Activated CD4-positive, alpha-beta T cell treated with anti-CD3 and anti-CD28 coated beads, Interleukin-2, Interleukin-4, amounts not matched to agents 100 ng/mL and 50 ng/mL, durations not matched to agents 16 hours and 8 hours (primary cell): ENCODE measurements at regions not wholly inside any gene's neighbourhood (a gene's known extent, or its start where the extent isn't known, plus 50 kb on each side); places are given as distances from the start of the nearest gene placed in this dataset.

Experiments used
- DNase-seq: peaks from one replicate; pipeline ENCODE4 v3.0.0-alpha.2; 2020; ENCODE audit warnings: low spot score

- DNase-seq, result no peak
Measured at GRCh38 chr18:60134806-60135205, 235.0 kb downstream of the PMAIP1 start.

GRCh38 chr18:60130284-60130683 lies 230.5 kb downstream of the PMAIP1 start:
- DNase-seq, result no peak

- DNase-seq, result no peak
Measured at GRCh38 chr18:60123031-60123430, 223.2 kb downstream of the PMAIP1 start.

DNA sequence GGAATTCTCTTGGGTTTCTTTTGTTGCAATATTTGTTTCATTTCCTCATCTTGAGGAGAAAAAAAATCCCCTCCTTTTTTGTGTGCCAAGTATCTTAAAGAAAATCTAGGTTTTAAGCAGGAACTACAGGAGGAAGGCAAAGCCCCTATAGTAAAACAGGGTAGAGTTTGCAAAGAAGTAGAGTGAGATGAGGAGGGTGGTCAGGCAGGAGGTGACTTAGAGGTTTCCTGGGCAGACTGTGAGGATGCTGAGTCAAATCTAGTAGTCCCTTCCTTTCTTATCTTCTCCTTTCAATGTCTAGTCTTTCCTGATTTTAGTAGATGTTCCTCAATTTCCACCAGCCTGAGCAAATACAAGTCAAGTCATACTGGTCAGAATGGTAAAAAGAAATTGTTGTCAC lies 222.5 kb downstream of the PMAIP1 start:
- no peak for DNase-seq

DNA sequence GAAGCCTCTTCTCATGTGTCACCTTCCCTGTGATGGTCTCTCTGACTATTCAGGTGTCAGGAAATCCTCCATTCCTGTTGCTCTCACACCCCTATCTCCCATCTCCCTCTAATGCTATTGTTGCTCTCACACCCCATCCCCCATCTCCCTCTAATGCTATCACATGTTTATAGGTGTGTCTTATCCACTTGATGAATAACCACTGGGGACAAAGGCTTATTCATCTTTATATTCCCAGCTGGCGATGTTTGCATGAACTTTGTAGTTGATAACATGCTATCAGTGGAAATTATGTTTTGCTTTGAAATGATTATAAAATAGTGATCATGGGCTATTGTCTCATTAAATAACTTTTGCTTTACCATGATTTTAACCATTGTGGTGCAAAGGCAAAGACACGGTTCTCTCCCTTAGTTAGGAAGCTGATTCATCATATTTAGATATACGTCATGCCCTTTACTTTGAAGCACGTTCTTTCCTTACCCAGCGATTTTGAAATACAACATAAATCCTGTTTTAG lies 220.5 kb downstream of the PMAIP1 start:
- DNase-seq, result no peak

DNA sequence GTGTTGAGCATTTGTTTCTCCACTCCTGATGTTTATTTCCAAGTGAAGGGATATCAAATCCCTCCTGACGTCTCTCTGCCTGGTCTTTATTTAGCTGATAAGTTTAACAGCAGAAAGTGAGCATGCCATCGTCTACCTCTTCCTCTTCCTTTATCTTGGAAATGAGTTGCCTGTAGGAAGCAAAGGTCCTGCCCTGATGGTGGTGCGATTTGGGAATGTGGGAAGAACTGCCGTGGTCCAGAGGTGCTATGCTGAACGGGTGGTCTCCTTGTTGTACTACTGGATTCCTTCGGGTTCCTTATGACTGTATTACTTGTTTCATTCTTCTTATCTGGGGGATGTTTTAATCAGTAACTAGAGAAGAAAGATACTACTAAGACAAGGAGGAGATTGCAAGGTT lies 217.5 kb downstream of the PMAIP1 start:
- DNase-seq, result no peak

DNA sequence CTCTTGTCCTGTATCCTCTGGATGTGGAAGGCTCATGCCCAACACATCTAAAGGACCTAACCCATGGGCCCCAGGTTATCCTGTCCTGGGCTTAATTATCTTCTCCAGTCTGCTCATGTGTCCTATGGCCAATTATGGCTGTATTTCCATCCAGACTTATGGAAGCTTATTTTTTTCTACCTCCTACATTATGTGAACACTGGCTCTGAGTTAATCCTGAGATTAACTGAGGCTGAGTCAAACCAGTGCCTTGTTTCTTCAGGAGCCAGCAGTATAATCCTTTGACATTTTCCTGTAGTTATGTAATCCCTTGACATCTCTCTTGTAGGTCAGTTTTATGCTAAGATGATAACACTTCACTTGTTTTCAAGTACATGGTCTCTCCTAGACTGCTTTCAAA lies 213.6 kb downstream of the PMAIP1 start:
- DNase-seq, result no peak

DNA sequence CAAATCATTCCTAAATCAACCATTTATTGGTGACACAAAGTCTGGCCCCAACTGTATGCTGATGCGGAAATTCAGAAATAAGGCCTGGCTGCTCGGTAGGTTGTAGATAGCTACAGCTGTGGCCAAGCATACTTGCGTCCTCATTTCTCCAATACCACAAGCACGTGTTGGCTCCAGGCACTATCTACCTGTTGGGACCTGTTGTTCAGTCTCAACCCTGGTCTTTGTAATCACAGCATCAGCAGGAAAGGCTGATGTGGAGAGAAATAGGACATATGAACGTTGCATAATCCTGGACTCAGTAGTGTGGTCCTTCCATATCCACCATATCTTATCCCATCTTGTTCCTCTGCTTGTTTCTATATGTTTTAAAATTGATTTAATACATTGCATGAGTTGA lies 212.6 kb downstream of the PMAIP1 start:
- DNase-seq, result no peak

DNA sequence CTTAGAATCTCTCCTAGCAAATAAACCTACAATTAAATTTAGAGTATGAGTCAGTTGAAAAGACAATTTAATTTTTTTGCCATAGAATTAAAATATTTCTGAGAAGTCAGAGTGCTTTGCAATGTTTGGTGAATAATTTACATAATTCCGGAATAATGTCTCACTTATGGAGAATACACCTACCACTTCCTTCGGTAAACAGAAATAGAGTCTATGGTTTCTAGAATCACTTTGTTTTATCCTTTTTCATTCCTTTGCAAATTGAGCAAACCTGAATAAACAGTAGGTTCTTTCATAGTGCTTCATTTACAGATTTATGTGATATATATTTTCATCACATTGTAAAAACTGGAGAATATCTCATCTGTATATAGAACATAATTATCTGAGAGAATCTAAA lies 211.7 kb downstream of the PMAIP1 start:
- no peak for DNase-seq

DNA sequence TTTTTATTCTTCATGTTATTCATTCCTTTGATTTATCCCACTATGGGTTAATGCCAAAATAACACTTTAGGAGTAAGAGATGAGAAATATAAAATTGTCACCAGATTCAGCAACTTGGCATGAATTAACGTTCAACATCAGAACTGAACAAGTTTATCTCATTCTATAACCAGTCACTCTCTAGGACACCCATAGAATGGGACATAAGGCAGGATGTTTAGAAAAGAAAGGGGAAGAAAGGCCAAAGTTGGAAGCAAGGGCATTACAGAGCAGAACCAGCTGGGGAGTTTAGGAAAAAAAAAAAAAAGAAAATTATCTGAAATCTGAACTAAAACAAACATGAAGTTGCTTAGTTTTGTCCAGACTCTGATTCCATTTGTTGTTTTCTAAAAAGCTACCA lies 211.0 kb downstream of the PMAIP1 start:
- no peak for DNase-seq

GRCh38 chr18:60100778-60101177 lies 201.0 kb downstream of the PMAIP1 start:
- DNase-seq, result no peak

DNA sequence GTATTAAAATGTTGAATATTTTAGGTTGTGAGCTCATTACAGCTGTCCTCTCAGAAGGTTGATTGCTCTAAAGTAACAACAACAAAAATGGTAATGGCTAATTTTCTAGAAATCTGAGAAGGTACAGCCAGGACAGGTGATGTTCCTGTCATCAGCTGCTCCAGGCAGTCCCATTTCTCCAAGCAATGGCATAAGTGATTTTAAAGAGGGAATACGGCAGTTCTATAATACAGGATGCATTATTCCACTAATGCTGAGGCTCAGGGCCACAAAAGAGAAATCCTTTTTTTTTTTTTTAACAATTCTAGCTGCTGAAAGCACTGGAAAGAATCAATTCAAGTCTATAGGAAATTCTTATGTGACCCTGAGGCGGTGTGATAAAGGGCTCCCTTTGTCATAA lies 199.9 kb downstream of the PMAIP1 start:
- no peak for DNase-seq

- DNase-seq, result no peak
Measured at GRCh38 chr18:60096428-60096827, 196.6 kb downstream of the PMAIP1 start.

DNA sequence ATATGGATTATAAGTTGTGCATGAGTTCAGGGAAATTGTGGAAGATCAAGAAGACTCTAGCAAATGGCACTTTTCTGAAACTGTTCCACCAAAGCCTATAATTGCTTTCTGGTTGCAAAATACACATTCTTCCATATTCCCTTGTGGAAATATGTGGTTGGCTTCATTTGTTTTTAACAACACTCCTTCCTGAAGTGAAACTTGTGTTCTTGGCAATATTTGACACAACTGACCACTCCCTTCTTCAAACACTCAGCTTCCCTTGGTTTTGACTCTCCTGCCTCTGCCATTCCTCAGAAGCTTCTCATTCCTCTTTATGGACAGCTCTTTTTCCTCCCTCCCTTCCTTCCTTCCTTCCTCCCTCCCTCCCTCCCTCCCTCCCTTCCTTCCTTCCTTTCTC lies 192.3 kb downstream of the PMAIP1 start:
- DNase-seq, result no peak

DNA sequence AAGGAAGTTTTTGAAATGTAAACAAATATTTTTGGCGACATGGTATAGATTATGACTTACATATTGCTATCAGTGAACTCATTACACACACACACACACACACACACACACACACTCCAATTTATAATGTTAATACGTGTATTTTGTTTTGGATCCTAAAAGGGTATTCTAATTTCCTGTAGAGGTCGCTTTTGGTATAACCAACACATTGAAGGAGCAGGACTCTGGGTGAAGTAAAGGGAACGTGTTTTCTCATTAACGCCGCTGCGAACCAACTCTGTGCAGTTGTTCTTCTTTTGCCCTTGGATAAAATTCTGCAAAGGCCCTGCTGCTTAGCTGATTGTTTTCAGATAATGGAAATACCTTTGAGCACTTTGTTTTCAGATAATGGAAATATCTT lies 190.4 kb downstream of the PMAIP1 start:
- DNase-seq, result no peak

- no peak for DNase-seq
Measured at GRCh38 chr18:60082790-60083189, 183.0 kb downstream of the PMAIP1 start.

GRCh38 chr18:60082282-60082681 lies 182.5 kb downstream of the PMAIP1 start:
- no peak for DNase-seq

- no peak for DNase-seq
Measured at GRCh38 chr18:60075477-60075876, 175.7 kb downstream of the PMAIP1 start.

DNA sequence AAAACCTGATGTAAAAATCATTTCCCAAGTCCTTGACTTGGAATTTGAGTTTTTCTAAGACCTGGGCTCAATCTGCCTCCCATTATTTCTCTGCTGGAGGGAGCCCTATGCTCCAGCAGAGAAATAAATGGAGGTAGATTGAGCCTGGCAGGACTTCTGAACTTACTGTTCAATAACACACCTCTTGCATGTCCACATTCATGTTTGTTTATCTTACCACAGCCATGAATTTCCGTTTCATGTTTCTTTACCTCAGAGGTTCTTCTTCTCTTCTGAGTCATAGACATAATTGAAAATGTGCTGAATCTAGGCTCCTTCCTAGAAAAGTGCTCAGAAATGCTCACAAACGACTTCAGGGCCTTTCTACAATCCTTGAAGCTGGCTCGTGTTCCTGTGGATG lies 170.8 kb downstream of the PMAIP1 start:
- DNase-seq, result no peak

DNA sequence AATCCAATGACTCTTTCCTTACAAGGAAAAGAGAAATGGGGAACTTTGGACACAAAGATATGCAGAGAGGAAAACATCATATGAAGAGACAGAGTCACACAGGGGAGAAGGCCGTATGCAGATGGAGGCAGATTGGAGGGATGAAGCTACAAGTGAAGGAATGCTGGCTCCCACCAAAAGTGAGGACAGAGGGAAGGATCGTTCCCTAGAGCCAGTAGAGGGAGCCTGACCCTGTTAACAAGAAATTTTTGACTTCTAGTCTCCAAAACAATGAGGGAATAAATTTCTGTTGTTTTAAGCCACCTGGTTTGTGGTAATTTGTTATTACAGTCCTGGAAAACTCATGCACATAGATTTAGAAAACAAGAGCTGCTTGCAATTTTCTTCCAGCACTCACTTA lies 169.3 kb downstream of the PMAIP1 start:
- DNase-seq, result no peak

GRCh38 chr18:60067426-60068210 lies 167.8 kb downstream of the PMAIP1 start:
- no peak for DNase-seq

- DNase-seq, result no peak
Measured at GRCh38 chr18:60066219-60066975, 166.6 kb downstream of the PMAIP1 start.

GRCh38 chr18:60064271-60064670 lies 164.5 kb downstream of the PMAIP1 start:
- no peak for DNase-seq
